Brain microvascular endothelial cell (primary cell): ENCODE measurements at regions not wholly inside any gene's neighbourhood (a gene's known extent, or its start where the extent isn't known, plus 50 kb on each side); places are given as distances from the start of the nearest gene placed in this dataset.

Source experiments
- DNase-seq: peaks from one replicate; pipeline ENCODE4 v3.0.0-alpha.2; 2020
- H3K27ac ChIP-seq: fragments of 250-450 bp; sonication (Bioruptor Pico); 2 replicates; pipeline ENCODE4 v1.5.1; 2020; ENCODE audit warnings: mild to moderate bottlenecking, moderate library complexity
- H3K27me3 ChIP-seq: fragments of 250-450 bp; sonication (Bioruptor Pico); replicated peaks from 2 replicates; pipeline ENCODE4 v1.5.1; 2020; ENCODE audit warnings: mild to moderate bottlenecking
- H3K36me3 ChIP-seq: fragments of 250-450 bp; sonication (Bioruptor Pico); replicated peaks from 2 replicates; pipeline ENCODE4 v1.5.1; 2020; ENCODE audit warnings: mild to moderate bottlenecking
- H3K4me3 ChIP-seq: 2 replicates; pipeline ENCODE4 v1.5.1; 2011; ENCODE audit warnings: low read depth, mild to moderate bottlenecking, control low read depth, low read length, moderate library complexity
- CTCF ChIP-seq: IDR thresholded peaks from 2 replicates; pipeline ENCODE4 v1.5.1; 2011; ENCODE audit warnings: low read depth, mild to moderate bottlenecking, moderate library complexity, low read length, control low read depth, inconsistent platforms; ENCODE audit errors: missing control alignments
- in situ Hi-C: cut with HindIII; loops from 2 replicates; pipeline ENCODE4 v1.10.0; 2017; ENCODE audit warnings: low sequenced_read_pairs, low pct_ligation_motif_present

GRCh38 chr13:30846311-30846710, 59.8 kb upstream of the MEDAG start:
- peak overlapping the region; percentile 99 for H3K27ac ChIP-seq

GRCh38 chr13:30846866-30847265, 59.2 kb upstream of the MEDAG start:
- TF ChIP-seq CTCF = no peak
- no peak for DNase-seq
- no peak overlapping the region for H3K4me3 ChIP-seq
- H3K36me3 ChIP-seq = no peaks in the 10 kb centered on the region
- in situ Hi-C loops = no loop called here
- peak overlapping the region; percentile 99 for H3K27ac ChIP-seq
- no peaks in the 10 kb centered on the region for H3K27me3 ChIP-seq

More at GRCh38 chr13:30846311-30846710, 59.8 kb upstream of the MEDAG start:
- no peak for DNase-seq
- no peak for TF ChIP-seq CTCF
- Histone ChIP-seq H3K4me3 (no peak overlapping the region), H3K36me3 (no peaks in the 10 kb centered on the region), H3K27me3 (no peaks in the 10 kb centered on the region)
- in situ Hi-C loops = no loop called here

- peak; percentile 99 for DNase-seq
- in situ Hi-C loops = no loop called here
- Histone ChIP-seq H3K27me3 (no peaks in the 10 kb centered on the region), H3K27ac (peak overlapping the region; percentile 99), H3K36me3 (no peaks in the 10 kb centered on the region), H3K4me3 (no peak overlapping the region)
- no peak for TF ChIP-seq CTCF
Measured at GRCh38 chr13:30847650-30848307, 58.3 kb upstream of the MEDAG start.

GRCh38 chr13:30848332-30849027, 57.6 kb upstream of the MEDAG start:
- no peak for TF ChIP-seq CTCF
- no peak overlapping the region for H3K4me3 ChIP-seq
- in situ Hi-C loops = no loop called here
- H3K36me3 ChIP-seq = no peaks in the 10 kb centered on the region
- H3K27me3 ChIP-seq = no peaks in the 10 kb centered on the region
- H3K27ac ChIP-seq = peak overlapping the region; percentile 99
- no peak for DNase-seq

- TF ChIP-seq CTCF = no peak
- in situ Hi-C loops = no loop called here
- Histone ChIP-seq H3K36me3 (no peaks in the 10 kb centered on the region), H3K4me3 (no peak overlapping the region), H3K27me3 (no peaks in the 10 kb centered on the region), H3K27ac (no peak overlapping the region)
- no peak for DNase-seq
Measured at GRCh38 chr13:30849611-30850010, 56.5 kb upstream of the MEDAG start.
